ENCODE measurements at regions not wholly inside any gene's neighbourhood (a gene's known extent, or its start where the extent isn't known, plus 50 kb on each side); places are given as distances from the start of the nearest gene placed in this dataset.

- no peak for TF ChIP-seq MEF2A (IDR thresholded peaks at IDR 0.05; ENCODE audit: borderline replicate concordance, low read depth)
- TF ChIP-seq, protein P1, sequence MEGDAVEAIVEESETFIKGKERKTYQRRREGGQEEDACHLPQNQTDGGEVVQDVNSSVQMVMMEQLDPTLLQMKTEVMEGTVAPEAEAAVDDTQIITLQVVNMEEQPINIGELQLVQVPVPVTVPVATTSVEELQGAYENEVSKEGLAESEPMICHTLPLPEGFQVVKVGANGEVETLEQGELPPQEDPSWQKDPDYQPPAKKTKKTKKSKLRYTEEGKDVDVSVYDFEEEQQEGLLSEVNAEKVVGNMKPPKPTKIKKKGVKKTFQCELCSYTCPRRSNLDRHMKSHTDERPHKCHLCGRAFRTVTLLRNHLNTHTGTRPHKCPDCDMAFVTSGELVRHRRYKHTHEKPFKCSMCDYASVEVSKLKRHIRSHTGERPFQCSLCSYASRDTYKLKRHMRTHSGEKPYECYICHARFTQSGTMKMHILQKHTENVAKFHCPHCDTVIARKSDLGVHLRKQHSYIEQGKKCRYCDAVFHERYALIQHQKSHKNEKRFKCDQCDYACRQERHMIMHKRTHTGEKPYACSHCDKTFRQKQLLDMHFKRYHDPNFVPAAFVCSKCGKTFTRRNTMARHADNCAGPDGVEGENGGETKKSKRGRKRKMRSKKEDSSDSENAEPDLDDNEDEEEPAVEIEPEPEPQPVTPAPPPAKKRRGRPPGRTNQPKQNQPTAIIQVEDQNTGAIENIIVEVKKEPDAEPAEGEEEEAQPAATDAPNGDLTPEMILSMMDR (IDR thresholded peaks at IDR 0.05): no peak
- no peak for TF ChIP-seq RFX5 (IDR thresholded peaks at IDR 0.05; ENCODE audit: low read length)
- no peak for TF ChIP-seq EP300 (IDR thresholded peaks at IDR 0.05; ENCODE audit: borderline replicate concordance in 1 of 2, low read depth in 1 of 2, low read length in 1 of 2)
- TF ChIP-seq GABPA (IDR thresholded peaks at IDR 0.05; ENCODE audit: low read depth): no peak
- TF ChIP-seq MAX (IDR thresholded peaks at IDR 0.05; ENCODE audit: low read depth): no peak
- TF ChIP-seq EZH2phosphoT487 (IDR thresholded peaks at IDR 0.05; ENCODE audit: borderline replicate concordance, low read depth): no peak
Observed at GRCh38 chr4:55707507-55707906, 71.4 kb upstream of the NMU start.

All from SK-N-SH (cell line).